Small intestine (tissue), 7 donors: ENCODE measurements at regions not wholly inside any gene's neighbourhood (a gene's known extent, or its start where the extent isn't known, plus 50 kb on each side); places are given as distances from the start of the nearest gene placed in this dataset.

Experiments
- DNase-seq, 2 donors: peaks; one replicate each; pipeline versions ENCODE4 v3.0.0 to v3.0.0-alpha.2; 2013
- FAIRE-seq: peaks from 2 replicates; lab custom pipeline; 2012; peaks lifted over from hg19 to GRCh38; lab: Jason Lieb, UNC
- H3K27ac ChIP-seq, 3 donors: one replicate each; pipeline ENCODE4 v1.5.1; 2013; ENCODE audit warnings: low read length in 2 of 3, mild to moderate bottlenecking in 2 of 3, control low read depth in 1 of 3, inconsistent platforms in 1 of 3, low read depth in 1 of 3, moderate library complexity in 1 of 3
- H3K27me3 ChIP-seq, 3 donors: one replicate each; pipeline ENCODE4 v1.6.1; 2013; ENCODE audit warnings: low read length in 3 of 3, inconsistent platforms in 1 of 3; ENCODE audit not compliant: control insufficient read depth in 3 of 3, insufficient read depth in 3 of 3
- H3K36me3 ChIP-seq, 3 donors: one replicate each; pipeline ENCODE4 v1.6.1; 2013; ENCODE audit warnings: low read length in 3 of 3, inconsistent platforms in 1 of 3, low read depth in 1 of 3, mild to moderate bottlenecking in 1 of 3, moderate library complexity in 1 of 3; ENCODE audit not compliant: control insufficient read depth in 3 of 3, insufficient read depth in 2 of 3
- H3K4me1 ChIP-seq, 3 donors: one replicate each; pipeline ENCODE4 v1.6.1; 2013; ENCODE audit warnings: low read length in 2 of 3, inconsistent platforms in 1 of 3, low read depth in 1 of 3, mild to moderate bottlenecking in 1 of 3, moderate library complexity in 1 of 3; ENCODE audit not compliant: control insufficient read depth in 3 of 3, insufficient read depth in 2 of 3
- H3K4me3 ChIP-seq, 3 donors: one replicate each; pipeline ENCODE4 v1.5.1; 2013; ENCODE audit warnings: low read length in 3 of 3, control low read depth in 1 of 3, inconsistent platforms in 1 of 3, low read depth in 1 of 3, mild to moderate bottlenecking in 1 of 3, moderate library complexity in 1 of 3
- H3K9me3 ChIP-seq, 2 donors: one replicate each; pipeline ENCODE4 v1.6.1; 2013; ENCODE audit warnings: low read depth in 1 of 2, low read length in 1 of 2; ENCODE audit not compliant: control insufficient read depth in 2 of 2, insufficient read depth in 1 of 2
- WGBS, 3 donors: extraction: QIAGEN DNeasy Blood & Tissue Kit; methylation state at CpG; one replicate each; pipeline ENCODE4 v1.1.7; 2013; 5-methylcytosine and 5-hydroxymethylcytosine counted together
- donor health status: healthy with polysubstance abuse.
- donor health status: control.
- donor health status: control.
- donor health status: Bipolar disorder and iron deficiency.
- donor health status: healthy.

DNA sequence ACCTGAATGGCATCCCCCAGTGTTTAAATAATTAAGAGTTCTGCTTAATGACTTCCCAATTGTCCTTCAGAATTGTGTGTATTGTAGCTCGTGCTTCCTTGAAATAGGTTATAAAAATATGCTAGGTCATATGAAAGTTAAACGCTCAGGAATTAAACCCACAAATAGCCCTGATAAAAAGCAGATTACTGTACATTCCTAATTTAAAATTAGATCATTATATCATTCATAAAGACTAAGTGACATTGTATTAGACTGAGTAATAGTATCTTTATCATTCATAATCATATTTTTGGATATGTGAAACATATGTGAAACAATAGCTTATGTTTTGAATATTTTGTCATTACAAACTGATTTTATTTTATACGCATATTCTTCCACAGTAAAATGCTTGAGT, 1706.7 kb downstream of the HACE1 start:
- FAIRE-seq: no peak
- Histone ChIP-seq H3K27ac (no peak overlapping the region), H3K4me1 (no peaks in the 10 kb centered on the region), H3K9me3 (no peaks in the 10 kb centered on the region), H3K27me3 (no peaks in the 10 kb centered on the region), H3K36me3 (no peaks in the 10 kb centered on the region), H3K4me3 (no peak overlapping the region)
- 59 to 70% (median 67%) methylated on average over 3 of the region's 3 CpGs for WGBS, 3 donors
- DNase-seq: no peak

GRCh38 chr6:103142902-103143301, 1716.8 kb downstream of the HACE1 start:
- Histone ChIP-seq H3K27ac (no peak overlapping the region), H3K9me3 (no peaks in the 10 kb centered on the region), H3K4me3 (no peak overlapping the region), H3K4me1 (no peaks in the 10 kb centered on the region), H3K27me3 (no peaks in the 10 kb centered on the region), H3K36me3 (no peaks in the 10 kb centered on the region)
- no peak for FAIRE-seq
- no peak for DNase-seq
- 81 to 92% (median 87%) methylated on average over 2 of the region's 2 CpGs for WGBS, 3 donors

DNA sequence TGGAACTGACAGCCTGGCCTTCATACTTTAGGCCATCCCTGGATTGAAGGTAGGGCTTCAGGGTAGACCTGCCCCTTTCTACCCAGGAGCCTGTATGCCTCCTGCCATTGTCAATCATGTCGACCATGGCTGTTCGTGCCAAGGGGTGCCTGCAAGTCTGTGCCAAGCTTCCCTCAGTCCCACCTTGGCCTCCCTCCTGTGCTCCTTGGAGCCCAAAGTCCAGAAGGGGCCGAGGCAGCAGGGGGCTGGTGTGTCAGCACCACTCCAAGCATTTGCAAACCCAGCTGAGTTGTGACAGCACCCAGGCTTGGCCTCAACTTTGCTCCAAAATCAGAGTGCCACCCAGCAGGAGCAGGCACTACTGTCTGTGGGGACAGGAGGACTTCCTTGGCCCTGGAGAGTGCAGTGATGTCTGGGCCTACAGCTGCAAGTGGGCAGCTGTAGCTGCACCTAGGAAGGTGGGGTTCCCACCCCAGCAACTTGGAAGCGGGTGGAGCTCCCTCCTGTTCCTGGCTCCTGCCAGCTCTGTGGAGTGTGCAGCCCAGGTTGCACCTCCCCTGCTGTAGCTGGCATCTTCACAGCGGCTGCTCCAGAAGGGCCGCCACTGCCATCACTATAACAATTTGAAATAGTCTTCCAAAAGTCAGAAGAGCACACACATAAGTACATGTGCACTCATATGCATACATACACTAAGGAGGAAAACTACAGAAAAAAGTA, 1719.3 kb downstream of the HACE1 start:
- Histone ChIP-seq H3K4me3 (no peak overlapping the region), H3K36me3 (no peaks in the 10 kb centered on the region), H3K4me1 (no peaks in the 10 kb centered on the region), H3K27me3 (no peaks in the 10 kb centered on the region), H3K27ac (no peak overlapping the region), H3K9me3 (no peaks in the 10 kb centered on the region)
- DNase-seq: no peak
- WGBS, 3 donors: 76 to 88% (median 81%) methylated on average over 6 of the region's 6 CpGs
- no peak for FAIRE-seq

DNA sequence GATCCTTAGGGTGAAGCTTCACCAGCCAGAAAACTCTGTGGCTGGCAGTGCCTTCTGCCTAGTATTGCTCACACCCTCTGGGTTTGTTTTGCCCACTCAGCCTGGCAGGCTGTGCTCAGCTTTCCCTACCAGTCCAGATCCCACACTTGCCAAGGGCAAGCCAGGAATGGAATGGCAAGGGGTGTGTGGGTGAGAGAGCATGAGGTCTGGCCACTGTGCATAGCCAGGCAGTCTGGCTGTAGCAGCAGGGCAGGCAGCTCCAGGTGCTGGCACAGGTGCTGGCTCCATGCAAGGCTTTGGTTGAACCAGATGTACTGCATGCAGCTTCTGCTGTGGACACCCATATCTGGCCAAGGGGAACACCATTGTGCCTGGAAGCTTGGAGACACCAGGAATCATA, 1720.3 kb downstream of the HACE1 start:
- H3K27ac ChIP-seq: no peak overlapping the region

GRCh38 chr6:103124471-103124870, 1731.0 kb downstream of the GRIK2 start:
- FAIRE-seq: no peak
- 66 to 82% (median 80%) methylated on average over 4 of the region's 4 CpGs for WGBS, 3 donors
- H3K27me3 ChIP-seq: no peaks in the 10 kb centered on the region
- DNase-seq: no peak
- H3K4me3 ChIP-seq: no peak overlapping the region
- H3K9me3 ChIP-seq: no peaks in the 10 kb centered on the region
- H3K4me1 ChIP-seq: no peaks in the 10 kb centered on the region
- H3K36me3 ChIP-seq: no peaks in the 10 kb centered on the region
- no peak overlapping the region for H3K27ac ChIP-seq

More for the DNA sequence above, 1720.3 kb downstream of the HACE1 start:
- no peak for DNase-seq
- Histone ChIP-seq H3K36me3 (no peaks in the 10 kb centered on the region), H3K9me3 (no peaks in the 10 kb centered on the region), H3K4me1 (no peaks in the 10 kb centered on the region), H3K27me3 (no peaks in the 10 kb centered on the region), H3K4me3 (no peak overlapping the region)
- no peak for FAIRE-seq

GRCh38 chr6:103122766-103123601, 1729.5 kb downstream of the GRIK2 start:
- no peaks in the 10 kb centered on the region for H3K27me3 ChIP-seq
- 30 to 33% (median 31%) methylated on average over 10 of the region's 10 CpGs for WGBS, 3 donors
- no peak overlapping the region for H3K27ac ChIP-seq
- FAIRE-seq (no peak), DNase-seq (peak; percentile 25 to 77)
- no peak overlapping the region for H3K4me3 ChIP-seq
- no peaks in the 10 kb centered on the region for H3K36me3 ChIP-seq
- no peaks in the 10 kb centered on the region for H3K9me3 ChIP-seq
- no peaks in the 10 kb centered on the region for H3K4me1 ChIP-seq

DNA sequence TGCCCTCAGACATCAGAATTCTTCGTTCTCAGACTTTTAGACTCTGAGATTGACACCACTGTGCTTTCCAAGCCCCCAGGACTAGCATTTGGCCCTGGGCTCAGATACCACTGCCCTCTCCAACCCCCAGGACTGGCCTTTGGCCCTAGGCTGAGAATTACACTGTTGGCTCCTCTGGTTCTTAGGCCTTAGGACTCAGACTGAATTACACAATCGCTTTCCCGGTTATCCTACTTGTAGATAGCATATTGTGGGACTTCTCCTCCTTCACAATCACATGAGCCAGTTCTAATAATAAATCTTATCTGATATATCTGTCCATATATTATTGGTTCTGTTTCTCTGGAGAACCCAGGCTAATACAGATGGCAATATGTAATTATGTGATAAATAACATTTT, 1725.5 kb downstream of the GRIK2 start:
- Histone ChIP-seq H3K27me3 (no peaks in the 10 kb centered on the region), H3K4me1 (no peaks in the 10 kb centered on the region), H3K9me3 (no peaks in the 10 kb centered on the region), H3K27ac (no peak overlapping the region), H3K4me3 (no peak overlapping the region), H3K36me3 (no peaks in the 10 kb centered on the region)
- FAIRE-seq: no peak
- 62 to 88% (median 67%) methylated on average over 3 of the region's 3 CpGs for WGBS, 3 donors
- peak in 1 of 2 donors; percentile 44 for DNase-seq

- no peaks in the 10 kb centered on the region for H3K36me3 ChIP-seq
- no peaks in the 10 kb centered on the region for H3K4me1 ChIP-seq
- H3K27me3 ChIP-seq: no peaks in the 10 kb centered on the region
- FAIRE-seq (no peak), DNase-seq (no peak)
- H3K27ac ChIP-seq: no peak overlapping the region
- WGBS, 3 donors: 54 to 74% (median 69%) methylated on average over 1 of the region's 1 CpG
- no peak overlapping the region for H3K4me3 ChIP-seq
- H3K9me3 ChIP-seq: no peaks in the 10 kb centered on the region
Observed at GRCh38 chr6:103114582-103114981, 1721.1 kb downstream of the GRIK2 start.
